Keratinocyte (primary cell): ENCODE measurements at regions not wholly inside any gene's neighbourhood (a gene's known extent, or its start where the extent isn't known, plus 50 kb on each side); places are given as distances from the start of the nearest gene placed in this dataset.

Source experiments
- DNase-seq: peaks from one replicate; pipeline ENCODE4 v3.0.0-alpha.2; 2011; ENCODE audit warnings: low read depth, missing footprints, low spot score
- FAIRE-seq: peaks from 2 replicates; lab custom pipeline; 2011; peaks lifted over from hg19 to GRCh38; lab: Jason Lieb, UNC
- H2AFZ ChIP-seq: 2 replicates; pipeline ENCODE4 v1.6.0; 2012; ENCODE audit warnings: low read length, control low read depth, inconsistent platforms; ENCODE audit not compliant: control insufficient read depth
- H3K27ac ChIP-seq: 2 replicates; pipeline ENCODE4 v1.5.1; 2011; ENCODE audit warnings: low read length; ENCODE audit not compliant: control insufficient read depth, insufficient read depth
- H3K27me3 ChIP-seq: 3 replicates; pipeline ENCODE4 v1.6.0; 2011; ENCODE audit warnings: low read length; ENCODE audit not compliant: control insufficient read depth, insufficient read depth; ENCODE audit errors: extremely low read depth
- H3K36me3 ChIP-seq, 2 experiments: 2 replicates in 1 of 2; 3 replicates in 1 of 2; pipeline ENCODE4 v1.5.1; 2011; ENCODE audit warnings: low read length in 2 of 2, mild to moderate bottlenecking in 1 of 2; ENCODE audit not compliant: control insufficient read depth in 2 of 2, insufficient read depth in 2 of 2; ENCODE audit errors: extremely low read depth in 1 of 2
- H3K4me1 ChIP-seq: 3 replicates; pipeline ENCODE4 v1.5.1; 2011; ENCODE audit warnings: low read length; ENCODE audit not compliant: control insufficient read depth, insufficient read depth; ENCODE audit errors: extremely low read depth
- H3K4me2 ChIP-seq: 3 replicates; pipeline ENCODE4 v1.6.0; 2011; ENCODE audit warnings: low read depth, low read length; ENCODE audit not compliant: control insufficient read depth, insufficient read depth; ENCODE audit errors: extremely low read depth
- H3K4me3 ChIP-seq, 3 experiments: fragments of 200-600 bp in 1 of 3; sonication (generic) in 1 of 3; 2 replicates in 2 of 3; 3 replicates in 1 of 3; pipeline ENCODE4 v1.5.1; 2011 to 2016; ENCODE audit warnings: low read length in 3 of 3, mild to moderate bottlenecking in 3 of 3, control low read depth in 2 of 3, inconsistent platforms in 1 of 3, low read depth in 1 of 3, mixed read lengths in 1 of 3, mixed run types in 1 of 3, moderate library complexity in 1 of 3; ENCODE audit not compliant: control insufficient read depth in 2 of 3, insufficient read depth in 2 of 3; ENCODE audit errors: extremely low read depth in 1 of 3
- H3K79me2 ChIP-seq: 2 replicates; pipeline ENCODE4 v1.6.0; 2012; ENCODE audit warnings: low read length; ENCODE audit not compliant: control insufficient read depth, insufficient read depth
- H3K9ac ChIP-seq: 3 replicates; pipeline ENCODE4 v1.6.0; 2011; ENCODE audit warnings: low read length; ENCODE audit not compliant: control insufficient read depth, insufficient read depth; ENCODE audit errors: extremely low read depth
- H3K9me1 ChIP-seq: 3 replicates; pipeline ENCODE4 v1.6.0; 2011; ENCODE audit warnings: low read length; ENCODE audit not compliant: control insufficient read depth, insufficient read depth; ENCODE audit errors: extremely low read depth
- H3K9me3 ChIP-seq: 2 replicates; pipeline ENCODE4 v1.5.1; 2012; ENCODE audit warnings: low read depth, low read length; ENCODE audit not compliant: control insufficient read depth
- H4K20me1 ChIP-seq: 3 replicates; pipeline ENCODE4 v1.6.0; 2011; ENCODE audit warnings: low read length; ENCODE audit not compliant: control insufficient read depth, insufficient read depth; ENCODE audit errors: extremely low read depth
- CTCF ChIP-seq, 3 experiments: IDR thresholded peaks in 1 of 3; conservative IDR thresholded peaks in 1 of 3; optimal IDR thresholded peaks in 1 of 3; 2 replicates in 2 of 3; 3 replicates in 1 of 3; pipeline versions ENCODE3 to v1.5.1; 2011; ENCODE audit warnings: low read length in 3 of 3, mild to moderate bottlenecking in 3 of 3, moderate library complexity in 2 of 3, control low read depth in 1 of 3, inconsistent platforms in 1 of 3; ENCODE audit not compliant: insufficient read depth in 2 of 3; ENCODE audit errors: extremely low read depth in 1 of 3
- EZH2 ChIP-seq: IDR thresholded peaks from one replicate; pipeline ENCODE4 v1.6.1; 2012; ENCODE audit warnings: inconsistent platforms, mild to moderate bottlenecking, low read length, moderate library complexity
- dilution Hi-C: fragments of 300-500 bp; cut with MboI; formaldehyde crosslinking; loops from one replicate; pipeline ENCODE4 v1.7.0; 2020; ENCODE audit warnings: low sequenced_read_pairs; ENCODE audit not compliant: extremely low pct_ligation_motif_present

- Histone ChIP-seq H3K36me3 (no peaks in the 10 kb centered on the region), H3K27ac (no peak overlapping the region), H3K9ac (no peak overlapping the region), H2AFZ (no peak overlapping the region), H3K4me1 (peaks cover 14% of the 10 kb centered on the region), H3K9me3 (no peaks in the 10 kb centered on the region), H3K4me2 (no peak overlapping the region), H3K9me1 (no peaks in the 10 kb centered on the region), H3K4me3 (no peak overlapping the region), H3K79me2 (no peaks in the 10 kb centered on the region), H4K20me1 (no peaks in the 10 kb centered on the region), H3K27me3 (no peaks in the 10 kb centered on the region)
- no peak for TF ChIP-seq EZH2
- TF ChIP-seq CTCF (optimal IDR thresholded peaks at IDR 0.05 in 1 of 3, IDR thresholded peaks at IDR 0.05 in 1 of 3, conservative IDR thresholded peaks at IDR 0.05 in 1 of 3; ENCODE audit: extremely low read depth in 1 of 3, insufficient read depth in 2 of 3, low read length in 3 of 3), result no peak
- DNase-seq (no peak), FAIRE-seq (no peak)
- dilution Hi-C loops, result no loop called here
These were observed 811.9 kb downstream of the MAFB start for GRCh38 chr20:39876976-39877635.

GRCh38 chr20:39875492-39876110 is 813.4 kb downstream of the MAFB start:
- H3K4me1 ChIP-seq, result peaks cover 14% of the 10 kb centered on the region

More at GRCh38 chr20:39875492-39876110, 813.4 kb downstream of the MAFB start:
- TF ChIP-seq EZH2, result no peak
- TF ChIP-seq CTCF (optimal IDR thresholded peaks at IDR 0.05 in 1 of 3, IDR thresholded peaks at IDR 0.05 in 1 of 3, conservative IDR thresholded peaks at IDR 0.05 in 1 of 3; ENCODE audit: extremely low read depth in 1 of 3, insufficient read depth in 2 of 3, low read length in 3 of 3), result no peak
- no peak overlapping the region for H3K4me3 ChIP-seq
- no peaks in the 10 kb centered on the region for H3K27me3 ChIP-seq
- H3K9me1 ChIP-seq, result no peaks in the 10 kb centered on the region
- H3K79me2 ChIP-seq, result no peaks in the 10 kb centered on the region
- DNase-seq (no peak), FAIRE-seq (no peak)
- H3K4me2 ChIP-seq, result no peak overlapping the region
- H3K9ac ChIP-seq, result no peak overlapping the region
- no peak overlapping the region for H3K27ac ChIP-seq
- no peaks in the 10 kb centered on the region for H4K20me1 ChIP-seq
- no peak overlapping the region for H2AFZ ChIP-seq
- H3K9me3 ChIP-seq, result no peaks in the 10 kb centered on the region
- dilution Hi-C loops, result no loop called here
- no peaks in the 10 kb centered on the region for H3K36me3 ChIP-seq
